MCF 10A (cell line): ENCODE measurements at regions not wholly inside any gene's neighbourhood (a gene's known extent, or its start where the extent isn't known, plus 50 kb on each side); places are given as distances from the start of the nearest gene placed in this dataset.

Experiments used
- BruUV-seq: library from RNA; stranded (reverse); fragments of 400-500 nt; replicated peaks from 2 replicates; lab custom pipeline; 2021; lab: Mats Ljungman, UMichigan
- CTCF ChIA-PET: fragments of 300-600 bp; sonication (Branson Sonifier 250); formaldehyde crosslinking; extraction: SDS; loops from one replicate; lab custom pipeline; 2021; ENCODE audit warnings: antibody characterized with exemption, inconsistent platforms; lab: Yijun Ruan, JAX
- POLR2A ChIA-PET: fragments of 300-600, 350-650 bp; sonication (Branson Sonifier 250); formaldehyde crosslinking; extraction: SDS; loops from one replicate; lab custom pipeline; 2020; ENCODE audit warnings: antibody characterized with exemption, inconsistent platforms; lab: Yijun Ruan, JAX
- DNase-seq: peaks from one replicate; pipeline ENCODE4 v3.0.0-alpha.2; 2018; ENCODE audit not compliant: unreplicated experiment
- H3K27ac Mint-ChIP-seq: one replicate; pipeline ENCODE4 v1.8.0; 2022; ENCODE audit warnings: mild to moderate bottlenecking, low read depth, mixed read lengths; ENCODE audit not compliant: unreplicated experiment
- H3K27me3 Mint-ChIP-seq: one replicate; pipeline ENCODE4 v1.8.0; 2022; ENCODE audit warnings: mixed read lengths; ENCODE audit not compliant: insufficient read depth, unreplicated experiment
- H3K36me3 Mint-ChIP-seq: one replicate; pipeline ENCODE4 v1.8.0; 2022; ENCODE audit warnings: mild to moderate bottlenecking, moderate library complexity, mixed read lengths; ENCODE audit not compliant: insufficient read depth, unreplicated experiment
- H3K4me1 Mint-ChIP-seq: one replicate; pipeline ENCODE4 v1.8.0; 2022; ENCODE audit warnings: mixed read lengths; ENCODE audit not compliant: insufficient read depth, unreplicated experiment
- H3K4me3 Mint-ChIP-seq: one replicate; pipeline ENCODE4 v1.8.0; 2022; ENCODE audit warnings: mild to moderate bottlenecking, moderate library complexity, mixed read lengths; ENCODE audit not compliant: unreplicated experiment
- H3K9me3 Mint-ChIP-seq: one replicate; pipeline ENCODE4 v1.8.0; 2022; ENCODE audit warnings: mixed read lengths; ENCODE audit not compliant: unreplicated experiment
- intact Hi-C: fragments of 100-400 bp; cut with micrococcal nuclease; formaldehyde crosslinking; loops from 2 replicates; pipeline ENCODE4 v1.14.1; 2022
- TF ChIP-seq, protein P1 (sequence below): fragments of 200-600 bp; IDR thresholded peaks from one replicate; pipeline ENCODE4 v1.8.0; 2022; ENCODE audit warnings: antibody characterized with exemption, mild to moderate bottlenecking; ENCODE audit not compliant: unreplicated experiment

DNA sequence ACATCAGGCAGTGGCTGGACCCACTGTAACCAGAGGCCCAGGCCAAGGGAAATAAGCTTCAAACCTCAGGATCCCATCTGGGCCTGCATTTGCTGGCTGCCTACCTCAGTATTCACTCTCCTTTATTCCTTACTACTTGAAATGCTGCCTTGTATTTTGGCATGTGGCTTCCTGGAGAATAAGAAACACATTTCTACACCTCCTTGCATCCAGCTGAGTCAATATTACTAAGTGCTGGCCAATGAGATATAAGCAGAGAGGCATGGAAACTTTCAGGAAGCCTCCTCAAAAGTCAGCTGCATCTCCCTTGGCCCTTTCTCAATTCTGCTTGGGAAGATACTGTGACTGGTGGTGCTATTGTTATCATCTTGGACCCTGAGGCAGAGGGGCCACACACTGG lies 59.8 kb upstream of the RELL1 start:
- ChIA-PET POLR2A (no interaction called here), CTCF (interaction anchor here (0.7 kb wide), 1 partner anchor 53 kb away, joined by 3 read pairs; no protein-coding TSS in a partner anchor)
- H3K36me3 Mint-ChIP-seq: no peaks in the 10 kb centered on the region
- no peaks in the 10 kb centered on the region for H3K27me3 Mint-ChIP-seq
- BruUV-seq: no TSS peak
- TF ChIP-seq, protein P1, sequence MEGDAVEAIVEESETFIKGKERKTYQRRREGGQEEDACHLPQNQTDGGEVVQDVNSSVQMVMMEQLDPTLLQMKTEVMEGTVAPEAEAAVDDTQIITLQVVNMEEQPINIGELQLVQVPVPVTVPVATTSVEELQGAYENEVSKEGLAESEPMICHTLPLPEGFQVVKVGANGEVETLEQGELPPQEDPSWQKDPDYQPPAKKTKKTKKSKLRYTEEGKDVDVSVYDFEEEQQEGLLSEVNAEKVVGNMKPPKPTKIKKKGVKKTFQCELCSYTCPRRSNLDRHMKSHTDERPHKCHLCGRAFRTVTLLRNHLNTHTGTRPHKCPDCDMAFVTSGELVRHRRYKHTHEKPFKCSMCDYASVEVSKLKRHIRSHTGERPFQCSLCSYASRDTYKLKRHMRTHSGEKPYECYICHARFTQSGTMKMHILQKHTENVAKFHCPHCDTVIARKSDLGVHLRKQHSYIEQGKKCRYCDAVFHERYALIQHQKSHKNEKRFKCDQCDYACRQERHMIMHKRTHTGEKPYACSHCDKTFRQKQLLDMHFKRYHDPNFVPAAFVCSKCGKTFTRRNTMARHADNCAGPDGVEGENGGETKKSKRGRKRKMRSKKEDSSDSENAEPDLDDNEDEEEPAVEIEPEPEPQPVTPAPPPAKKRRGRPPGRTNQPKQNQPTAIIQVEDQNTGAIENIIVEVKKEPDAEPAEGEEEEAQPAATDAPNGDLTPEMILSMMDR: no peak
- H3K27ac Mint-ChIP-seq: no peak overlapping the region
- H3K9me3 Mint-ChIP-seq: no peaks in the 10 kb centered on the region
- no peak overlapping the region for H3K4me3 Mint-ChIP-seq
- intact Hi-C loops: no loop called here
- no peaks in the 10 kb centered on the region for H3K4me1 Mint-ChIP-seq
- DNase-seq: no peak

DNA sequence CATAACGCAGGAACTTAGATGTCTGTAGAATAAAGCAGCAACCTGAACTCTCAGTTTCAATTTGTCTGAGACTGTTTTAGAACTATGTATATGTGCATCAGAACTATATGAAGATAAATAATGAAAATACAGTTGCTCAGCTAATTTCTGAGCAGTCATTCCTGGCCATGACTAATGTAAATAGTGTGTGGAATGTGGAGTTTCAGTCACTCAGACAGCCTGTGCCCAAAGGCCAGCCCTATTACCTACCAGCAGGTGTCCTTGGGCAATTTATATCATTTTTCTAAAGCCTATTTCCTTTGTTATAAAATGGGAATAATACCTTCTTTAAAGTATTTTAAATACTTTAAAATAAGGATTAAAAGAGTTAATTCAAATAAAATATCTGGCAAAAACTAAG lies 56.0 kb upstream of the RELL1 start:
- BruUV-seq: no TSS peak
- no peaks in the 10 kb centered on the region for H3K27me3 Mint-ChIP-seq
- DNase-seq: peak; percentile 28
- H3K4me1 Mint-ChIP-seq: peaks cover 3% of the 10 kb centered on the region
- CTCF ChIA-PET: interaction anchor here (0.5 to 2.4 kb wide), 7 partner anchors 9 to 1636 kb away, joined by 3 to 8 read pairs (median 4); no protein-coding TSS in a partner anchor
- H3K9me3 Mint-ChIP-seq: no peaks in the 10 kb centered on the region
- TF ChIP-seq, protein P1: no peak
- no peak overlapping the region for H3K27ac Mint-ChIP-seq
- no peak overlapping the region for H3K4me3 Mint-ChIP-seq
- intact Hi-C loops: loop anchor here (1.0 kb wide), 1 partner anchor 17 kb away; no protein-coding TSS in a partner anchor
- POLR2A ChIA-PET: interaction anchor here (0.7 to 1.6 kb wide), 3 partner anchors 12 to 206 kb away, joined by 3 to 5 read pairs (median 4); no protein-coding TSS in a partner anchor
- no peaks in the 10 kb centered on the region for H3K36me3 Mint-ChIP-seq

DNA sequence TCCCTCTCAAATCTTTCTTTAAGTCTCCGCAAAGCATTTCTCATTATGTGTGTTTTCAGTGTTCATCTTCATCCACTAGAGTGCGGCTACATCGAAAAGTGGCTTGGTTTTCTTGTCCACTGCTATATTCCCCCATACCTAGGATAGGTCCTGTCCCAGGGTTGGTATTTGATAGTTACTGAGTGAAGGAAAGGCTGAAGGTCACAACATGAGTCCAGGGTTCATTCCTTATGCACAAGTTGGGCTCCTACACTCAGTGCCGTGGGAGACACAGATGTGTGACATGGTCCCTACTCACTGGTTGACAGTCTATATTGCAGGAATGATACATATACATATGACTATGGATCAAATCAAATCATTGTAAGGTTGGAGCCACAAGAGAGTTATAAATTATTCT lies 55.4 kb upstream of the RELL1 start:
- intact Hi-C loops: no loop called here
- no peaks in the 10 kb centered on the region for H3K27me3 Mint-ChIP-seq
- no peak overlapping the region for H3K27ac Mint-ChIP-seq
- BruUV-seq: no TSS peak
- DNase-seq: no peak
- no peaks in the 10 kb centered on the region for H3K9me3 Mint-ChIP-seq
- ChIA-PET POLR2A (interaction anchor here (1.3 kb wide), 1 partner anchor 17 kb away, joined by 4 read pairs; no protein-coding TSS in a partner anchor), CTCF (interaction anchor here (0.5 to 2.4 kb wide), 6 partner anchors 8 to 1637 kb away, joined by 3 to 8 read pairs (median 5); no protein-coding TSS in a partner anchor)
- H3K4me3 Mint-ChIP-seq: no peak overlapping the region
- peaks cover 4% of the 10 kb centered on the region for H3K4me1 Mint-ChIP-seq
- H3K36me3 Mint-ChIP-seq: no peaks in the 10 kb centered on the region
- TF ChIP-seq, protein P1: no peak

DNA sequence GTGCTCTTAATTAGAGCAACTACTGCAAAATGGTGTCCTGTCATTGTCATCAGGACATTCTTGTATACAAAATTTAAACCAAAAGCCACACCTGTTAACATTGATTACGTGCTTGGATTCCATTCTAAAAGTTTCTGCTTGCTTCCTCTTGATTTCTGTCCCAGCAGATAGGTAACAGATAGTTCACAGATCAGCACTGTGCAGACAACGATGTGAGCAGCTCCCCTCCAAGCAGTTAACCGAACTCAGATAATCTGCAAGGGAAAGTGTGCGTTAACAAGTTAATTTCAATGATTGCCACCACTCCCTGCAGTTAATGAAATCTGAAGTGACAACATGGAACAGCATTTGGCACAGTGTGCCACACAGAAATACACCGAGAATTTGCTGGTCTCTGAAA lies 54.4 kb upstream of the RELL1 start:
- CTCF ChIA-PET: no interaction called here
- POLR2A ChIA-PET: interaction anchor here (0.6 to 1.0 kb wide), 2 partner anchors 18 to 56 kb away, joined by 4 read pairs; no protein-coding TSS in a partner anchor
- no peak overlapping the region for H3K4me3 Mint-ChIP-seq
- TF ChIP-seq, protein P1: no peak
- DNase-seq: no peak
- no TSS peak for BruUV-seq
- H3K9me3 Mint-ChIP-seq: no peaks in the 10 kb centered on the region
- intact Hi-C loops: no loop called here
- no peaks in the 10 kb centered on the region for H3K27me3 Mint-ChIP-seq
- H3K27ac Mint-ChIP-seq: no peak overlapping the region
- peaks cover 4% of the 10 kb centered on the region for H3K4me1 Mint-ChIP-seq
- no peaks in the 10 kb centered on the region for H3K36me3 Mint-ChIP-seq
